Retinal pigment epithelial cell (primary cell): ENCODE measurements at regions not wholly inside any gene's neighbourhood (a gene's known extent, or its start where the extent isn't known, plus 50 kb on each side); places are given as distances from the start of the nearest gene placed in this dataset.
"Not testable (repeated sequence)": the region's sequence is repeated elsewhere in the genome, so short reads cannot be mapped to it uniquely, and the experiment has no call there.

Source experiments
- DNase-seq: peaks from one replicate; pipeline ENCODE4 v3.0.0-alpha.2; 2010; ENCODE audit warnings: low read depth
- H3K4me3 ChIP-seq: 2 replicates; pipeline ENCODE4 v1.5.1; 2011; ENCODE audit warnings: mild to moderate bottlenecking, low read length, control low read depth, moderate library complexity
- TF ChIP-seq, protein P1 (sequence below): conservative IDR thresholded peaks from 2 replicates; pipeline ENCODE4 v1.5.1; 2011; ENCODE audit warnings: low read depth, low read length, control low read depth, inconsistent platforms

GRCh38 chr3:144023543-144023942 lies 51.9 kb downstream of the DIPK2A start:
- not testable (repeated sequence) for H3K4me3 ChIP-seq, DNase-seq

GRCh38 chr3:144028798-144029411 lies 57.3 kb downstream of the DIPK2A start:
- H3K4me3 ChIP-seq = no peak overlapping the region
- TF ChIP-seq, protein P1, sequence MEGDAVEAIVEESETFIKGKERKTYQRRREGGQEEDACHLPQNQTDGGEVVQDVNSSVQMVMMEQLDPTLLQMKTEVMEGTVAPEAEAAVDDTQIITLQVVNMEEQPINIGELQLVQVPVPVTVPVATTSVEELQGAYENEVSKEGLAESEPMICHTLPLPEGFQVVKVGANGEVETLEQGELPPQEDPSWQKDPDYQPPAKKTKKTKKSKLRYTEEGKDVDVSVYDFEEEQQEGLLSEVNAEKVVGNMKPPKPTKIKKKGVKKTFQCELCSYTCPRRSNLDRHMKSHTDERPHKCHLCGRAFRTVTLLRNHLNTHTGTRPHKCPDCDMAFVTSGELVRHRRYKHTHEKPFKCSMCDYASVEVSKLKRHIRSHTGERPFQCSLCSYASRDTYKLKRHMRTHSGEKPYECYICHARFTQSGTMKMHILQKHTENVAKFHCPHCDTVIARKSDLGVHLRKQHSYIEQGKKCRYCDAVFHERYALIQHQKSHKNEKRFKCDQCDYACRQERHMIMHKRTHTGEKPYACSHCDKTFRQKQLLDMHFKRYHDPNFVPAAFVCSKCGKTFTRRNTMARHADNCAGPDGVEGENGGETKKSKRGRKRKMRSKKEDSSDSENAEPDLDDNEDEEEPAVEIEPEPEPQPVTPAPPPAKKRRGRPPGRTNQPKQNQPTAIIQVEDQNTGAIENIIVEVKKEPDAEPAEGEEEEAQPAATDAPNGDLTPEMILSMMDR = no peak
- no peak for DNase-seq

DNA sequence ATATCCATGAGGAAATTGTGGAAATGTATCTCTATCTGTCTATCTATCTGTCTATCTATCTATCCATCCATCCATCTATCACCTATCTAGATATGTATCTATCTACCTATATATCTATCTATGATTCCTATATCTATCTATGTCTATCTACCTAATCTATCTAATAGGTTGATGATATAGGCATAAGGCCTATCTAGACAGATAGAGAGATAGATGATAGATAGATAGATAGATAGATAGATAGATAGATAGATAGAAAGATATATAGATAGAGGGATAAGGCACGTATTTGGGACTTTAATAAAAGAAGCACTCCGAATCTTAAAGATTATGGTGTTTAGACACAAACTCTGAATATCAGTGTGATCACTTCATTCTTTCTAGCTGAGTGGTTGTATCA lies 58.1 kb downstream of the DIPK2A start:
- TF ChIP-seq, protein P1 = no peak
- no peak overlapping the region for H3K4me3 ChIP-seq
- no peak for DNase-seq

DNA sequence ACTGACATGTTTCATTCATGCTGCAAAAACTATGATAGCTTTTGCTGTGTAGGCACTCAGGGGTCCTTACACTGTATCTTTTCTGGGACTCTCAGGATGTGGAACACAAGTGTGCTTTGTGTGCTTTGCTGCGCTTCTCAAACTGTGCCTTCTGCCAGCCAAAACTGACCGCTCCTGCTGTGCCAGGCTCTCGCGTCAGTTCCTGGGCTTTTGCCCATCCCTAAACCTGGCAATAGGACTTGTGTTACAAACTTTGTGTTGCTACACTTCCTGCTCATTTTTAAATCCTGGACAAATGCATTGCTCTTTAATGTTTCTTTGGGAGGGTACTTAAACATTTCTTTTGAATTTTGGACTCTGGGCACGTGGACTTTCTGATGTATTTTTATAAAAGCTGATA lies 60.3 kb downstream of the DIPK2A start:
- DNase-seq = no peak
- TF ChIP-seq, protein P1 = no peak
- H3K4me3 ChIP-seq = no peak overlapping the region

DNA sequence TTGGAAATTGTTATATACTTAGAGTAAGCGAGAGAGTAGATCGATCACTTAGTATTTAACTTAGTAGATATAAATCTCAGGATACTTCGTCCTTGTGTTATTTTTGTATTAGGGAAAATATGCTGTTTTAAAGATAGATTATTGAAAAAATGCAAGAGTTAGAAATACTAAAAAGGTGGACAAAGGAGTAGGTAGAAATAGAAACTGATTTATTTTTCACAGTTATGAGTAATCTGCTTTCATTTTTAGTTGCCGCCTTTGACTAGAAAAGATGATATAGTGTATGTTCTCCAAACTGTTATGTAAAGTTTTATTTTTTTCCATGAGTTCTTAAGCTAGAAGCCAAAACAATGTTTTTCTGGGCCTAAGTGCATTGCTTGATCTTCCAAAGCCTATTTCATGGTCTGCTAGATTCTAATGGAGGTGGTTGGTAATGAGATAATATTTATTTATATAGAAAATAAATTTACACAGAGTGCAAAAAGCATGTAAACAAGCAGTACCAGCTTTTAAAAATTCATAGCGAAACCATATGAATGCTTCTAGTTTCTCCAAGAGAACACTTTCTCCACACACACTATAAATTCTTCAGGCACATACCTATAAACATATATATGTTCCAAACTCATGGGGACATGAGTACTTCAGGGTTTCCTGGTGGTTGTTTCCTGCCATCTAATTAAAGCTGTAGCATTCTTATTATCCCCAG lies 61.1 kb downstream of the DIPK2A start:
- H3K4me3 ChIP-seq = no peak overlapping the region
- DNase-seq = no peak
- TF ChIP-seq, protein P1 = no peak

GRCh38 chr3:144033240-144033589 lies 61.6 kb downstream of the DIPK2A start:
- DNase-seq = no peak
- H3K4me3 ChIP-seq = no peak overlapping the region
- TF ChIP-seq, protein P1 = no peak

GRCh38 chr3:144033863-144034262 lies 62.2 kb downstream of the DIPK2A start:
- TF ChIP-seq, protein P1 = no peak
- no peak overlapping the region for H3K4me3 ChIP-seq
- no peak for DNase-seq
